ENCODE measurements at regions not wholly inside any gene's neighbourhood (a gene's known extent, or its start where the extent isn't known, plus 50 kb on each side); places are given as distances from the start of the nearest gene placed in this dataset.
"Not testable (repeated sequence)": the region's sequence is repeated elsewhere in the genome, so short reads cannot be mapped to it uniquely, and the experiment has no call there.

GRCh38 chr5:162268694-162269481 is 201.3 kb downstream of the GABRG2 start:
- H3K36me3 ChIP-seq: no peaks in the 10 kb centered on the region
- no peaks in the 10 kb centered on the region for H3K4me1 ChIP-seq
- TF ChIP-seq CTCF (IDR thresholded peaks at IDR 0.05) (no peak), POLR2A (IDR thresholded peaks at IDR 0.05) (no peak)
- no peaks in the 10 kb centered on the region for H3K9me3 ChIP-seq
- DNase-seq: no peak
- no peak overlapping the region for H3K27ac ChIP-seq
- H3K27me3 ChIP-seq: no peaks in the 10 kb centered on the region
- H3K4me3 ChIP-seq: no peak overlapping the region

GRCh38 chr5:162272417-162272816 is 204.8 kb downstream of the GABRG2 start:
- H3K36me3 ChIP-seq: no peaks in the 10 kb centered on the region
- H3K27me3 ChIP-seq: no peaks in the 10 kb centered on the region
- no peak for TF ChIP-seq CTCF (IDR thresholded peaks at IDR 0.05)
- no peaks in the 10 kb centered on the region for H3K9me3 ChIP-seq
- no peak overlapping the region for H3K4me3 ChIP-seq
- H3K27ac ChIP-seq: no peak overlapping the region
- DNase-seq: no peak
- H3K4me1 ChIP-seq: no peaks in the 10 kb centered on the region

- Histone ChIP-seq H3K4me1 (no peaks in the 10 kb centered on the region), H3K4me3 (no peak overlapping the region), H3K9me3 (no peaks in the 10 kb centered on the region), H3K27ac (no peak overlapping the region), H3K36me3 (no peaks in the 10 kb centered on the region), H3K27me3 (no peaks in the 10 kb centered on the region)
- TF ChIP-seq CTCF (IDR thresholded peaks at IDR 0.05) (no peak), POLR2A (IDR thresholded peaks at IDR 0.05) (no peak)
- DNase-seq: no peak
Measured at GRCh38 chr5:162274679-162275078, 207.1 kb downstream of the GABRG2 start.

- H3K36me3 ChIP-seq, H3K27me3 ChIP-seq, DNase-seq, H3K4me1 ChIP-seq, H3K27ac ChIP-seq, H3K4me3 ChIP-seq, H3K9me3 ChIP-seq: not testable (repeated sequence)
Measured at GRCh38 chr5:162275387-162275786, 207.8 kb downstream of the GABRG2 start.

GRCh38 chr5:162282191-162282590 is 214.6 kb downstream of the GABRG2 start:
- no peaks in the 10 kb centered on the region for H3K36me3 ChIP-seq
- TF ChIP-seq CTCF (IDR thresholded peaks at IDR 0.05) (no peak), POLR2A (IDR thresholded peaks at IDR 0.05) (no peak)
- no peak for DNase-seq

GRCh38 chr5:162283609-162284008 is 216.0 kb downstream of the GABRG2 start:
- no peak for TF ChIP-seq POLR2A (IDR thresholded peaks at IDR 0.05)
- TF ChIP-seq CTCF (IDR thresholded peaks at IDR 0.05): no peak
- Histone ChIP-seq H3K4me1 (no peaks in the 10 kb centered on the region), H3K27me3 (no peaks in the 10 kb centered on the region), H3K4me3 (no peak overlapping the region), H3K36me3 (no peaks in the 10 kb centered on the region), H3K9me3 (no peaks in the 10 kb centered on the region), H3K27ac (no peak overlapping the region)
- DNase-seq: no peak

More at GRCh38 chr5:162282191-162282590, 214.6 kb downstream of the GABRG2 start:
- Histone ChIP-seq H3K4me1 (no peaks in the 10 kb centered on the region), H3K27ac (no peak overlapping the region), H3K4me3 (no peak overlapping the region), H3K27me3 (no peaks in the 10 kb centered on the region), H3K9me3 (no peaks in the 10 kb centered on the region)
